ENCODE measurements at regions not wholly inside any gene's neighbourhood (a gene's known extent, or its start where the extent isn't known, plus 50 kb on each side); places are given as distances from the start of the nearest gene placed in this dataset.

GRCh38 chr4:178140326-178140915 is 698.2 kb upstream of the AGA start:
- no peak for DNase-seq (ENCODE audit: extremely low read depth, low read depth)
- no peak overlapping the region for H3K4me3 ChIP-seq (replicated peaks; ENCODE audit: low read depth, low read length)
- no peak for TF ChIP-seq CTCF (IDR thresholded peaks at IDR 0.05; ENCODE audit: low read depth, low read length, missing control alignments)

GRCh38 chr4:178142724-178143123 is 700.5 kb upstream of the AGA start:
- no peak for TF ChIP-seq CTCF (IDR thresholded peaks at IDR 0.05; ENCODE audit: low read depth, low read length, missing control alignments)
- H3K4me3 ChIP-seq (replicated peaks; ENCODE audit: low read depth, low read length), result no peak overlapping the region
- DNase-seq (ENCODE audit: extremely low read depth, low read depth), result no peak

- DNase-seq (ENCODE audit: extremely low read depth, low read depth), result no peak
- TF ChIP-seq CTCF (IDR thresholded peaks at IDR 0.05; ENCODE audit: low read depth, low read length, missing control alignments), result no peak
- no peak overlapping the region for H3K4me3 ChIP-seq (replicated peaks; ENCODE audit: low read depth, low read length)
These were observed 705.9 kb upstream of the AGA start for GRCh38 chr4:178148106-178148505.

GRCh38 chr4:178165251-178165950 is 723.2 kb upstream of the AGA start:
- DNase-seq (ENCODE audit: extremely low read depth, low read depth), result no peak
- no peak for TF ChIP-seq CTCF (IDR thresholded peaks at IDR 0.05; ENCODE audit: low read depth, low read length, missing control alignments)
- H3K4me3 ChIP-seq (replicated peaks; ENCODE audit: low read depth, low read length), result no peak overlapping the region

- no peak for DNase-seq (ENCODE audit: extremely low read depth, low read depth)
- TF ChIP-seq CTCF (IDR thresholded peaks at IDR 0.05; ENCODE audit: low read depth, low read length, missing control alignments), result no peak
- H3K4me3 ChIP-seq (replicated peaks; ENCODE audit: low read depth, low read length), result no peak overlapping the region
These were observed 723.7 kb upstream of the AGA start for GRCh38 chr4:178165951-178166308.

- H3K4me3 ChIP-seq (replicated peaks; ENCODE audit: low read depth, low read length), result no peak overlapping the region
- no peak for DNase-seq (ENCODE audit: extremely low read depth, low read depth)
- no peak for TF ChIP-seq CTCF (IDR thresholded peaks at IDR 0.05; ENCODE audit: low read depth, low read length, missing control alignments)
These were observed 731.5 kb upstream of the AGA start for GRCh38 chr4:178173771-178174170.

All from HFF-Myc (cell line).